C4-2B (cell line): ENCODE measurements at regions not wholly inside any gene's neighbourhood (a gene's known extent, or its start where the extent isn't known, plus 50 kb on each side); places are given as distances from the start of the nearest gene placed in this dataset.

Experiments
- CTCF ChIP-seq: fragments of 450-650 bp; conservative IDR thresholded peaks from 2 replicates; pipeline ENCODE4 v1.5.1; 2017; ENCODE audit warnings: mild to moderate bottlenecking
- ZFX ChIP-seq: fragments of 450-650 bp; IDR thresholded peaks from 2 replicates; pipeline ENCODE4 v1.6.1; 2017

- TF ChIP-seq CTCF (no peak), ZFX (no peak)
These were observed 271.3 kb downstream of the PCDH20 start for GRCh38 chr13:61144301-61144700.
